IgD-negative memory B cell (primary cell): ENCODE measurements at regions not wholly inside any gene's neighbourhood (a gene's known extent, or its start where the extent isn't known, plus 50 kb on each side); places are given as distances from the start of the nearest gene placed in this dataset.

ENCODE experiments used
- H3K27ac Mint-ChIP-seq, 3 donors: one replicate each; pipeline ENCODE4 v1.8.0; 2020 to 2022; ENCODE audit warnings: mild to moderate bottlenecking in 3 of 3, mixed read lengths in 3 of 3, moderate library complexity in 1 of 3
- H3K27me3 Mint-ChIP-seq: one replicate; pipeline ENCODE4 v1.8.0; 2021; ENCODE audit warnings: mixed read lengths
- H3K36me3 Mint-ChIP-seq: one replicate; pipeline ENCODE4 v1.8.0; 2020; ENCODE audit warnings: mild to moderate bottlenecking, mixed read lengths
- H3K4me1 Mint-ChIP-seq, 3 donors: one replicate each; pipeline ENCODE4 v1.8.0; 2020 to 2022; ENCODE audit warnings: mixed read lengths in 3 of 3, mild to moderate bottlenecking in 1 of 3
- H3K4me3 Mint-ChIP-seq, 4 donors: one replicate each; pipeline ENCODE4 v1.8.0; 2020 to 2022; ENCODE audit warnings: mild to moderate bottlenecking in 4 of 4, mixed read lengths in 4 of 4, moderate library complexity in 3 of 4
- H3K9me3 Mint-ChIP-seq, 3 donors: one replicate each; pipeline ENCODE4 v1.8.0; 2020 to 2021; ENCODE audit warnings: mixed read lengths in 3 of 3, mild to moderate bottlenecking in 1 of 3

DNA sequence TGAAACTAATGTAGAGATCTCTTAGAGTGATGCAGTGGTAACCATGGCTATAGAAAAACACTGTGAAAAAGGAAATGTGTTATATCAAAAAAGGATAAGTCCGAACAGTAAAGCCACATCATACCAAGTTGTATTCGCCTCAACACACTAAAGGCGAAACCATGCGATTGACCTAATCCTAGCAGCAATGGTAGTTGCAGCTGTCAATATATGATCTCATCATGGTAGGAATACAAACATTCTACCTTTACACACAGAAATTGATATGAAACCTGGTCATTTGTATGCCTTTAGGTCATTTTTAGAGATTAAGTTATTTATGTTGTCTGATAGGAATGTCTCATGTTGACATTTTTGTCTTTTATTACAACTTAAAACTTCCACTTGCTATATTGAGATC lies 271.9 kb downstream of the SLITRK6 start:
- Mint-ChIP-seq H3K4me3 (no peak overlapping the region), H3K4me1 (no peaks in the 10 kb centered on the region), H3K9me3 (peaks cover 0 to 1% (median 0%) of the 10 kb centered on the region in 3 donors), H3K27ac (no peak overlapping the region), H3K27me3 (no peaks in the 10 kb centered on the region), H3K36me3 (no peaks in the 10 kb centered on the region)

DNA sequence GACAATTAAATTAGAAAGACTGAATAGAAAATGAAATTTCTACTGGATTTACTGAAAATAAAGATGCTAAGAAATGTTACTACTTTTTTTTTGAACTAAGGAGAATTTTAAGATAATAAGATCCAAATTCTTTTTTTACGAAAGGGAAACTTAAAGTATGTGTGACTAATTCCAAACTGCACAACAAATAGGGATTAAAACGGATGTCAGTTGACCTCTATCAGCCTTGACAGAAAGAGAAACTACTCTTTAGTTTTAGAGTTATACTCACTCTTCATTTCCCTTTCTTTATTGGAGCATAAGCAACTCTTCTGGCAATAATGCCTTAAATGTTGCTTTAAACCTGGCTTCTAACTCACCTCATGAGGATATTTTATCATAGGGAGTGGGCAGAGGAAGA lies 273.8 kb downstream of the SLITRK6 start:
- Mint-ChIP-seq H3K27me3 (no peaks in the 10 kb centered on the region), H3K9me3 (peaks cover 0 to 4% (median 0%) of the 10 kb centered on the region in 3 donors), H3K27ac (no peak overlapping the region), H3K4me1 (no peaks in the 10 kb centered on the region), H3K4me3 (no peak overlapping the region), H3K36me3 (no peaks in the 10 kb centered on the region)

DNA sequence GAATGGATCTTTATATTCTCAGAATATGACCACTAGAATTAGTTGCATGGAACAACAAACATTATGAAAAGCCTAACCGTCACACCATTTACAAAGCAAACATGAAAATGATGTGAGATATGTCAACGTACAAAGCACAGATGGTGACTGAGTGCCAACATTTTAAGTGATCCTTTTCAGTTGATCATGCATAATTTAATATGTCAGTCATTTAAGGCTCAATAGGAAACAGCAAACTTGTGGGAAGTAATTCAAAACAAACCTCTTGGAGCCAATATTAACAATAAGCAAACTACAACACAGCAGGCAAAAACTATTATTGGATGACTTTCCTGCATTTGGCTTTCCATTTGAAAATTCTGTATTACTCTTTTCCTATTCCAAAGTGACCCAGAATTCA lies 277.6 kb downstream of the SLITRK6 start:
- Mint-ChIP-seq H3K27ac (no peak overlapping the region), H3K36me3 (no peaks in the 10 kb centered on the region), H3K9me3 (peaks cover 0 to 4% (median 0%) of the 10 kb centered on the region in 3 donors), H3K27me3 (no peaks in the 10 kb centered on the region), H3K4me3 (no peak overlapping the region), H3K4me1 (no peaks in the 10 kb centered on the region)

- Mint-ChIP-seq H3K27ac (no peak overlapping the region), H3K4me3 (no peak overlapping the region), H3K9me3 (peaks cover 0 to 4% (median 0%) of the 10 kb centered on the region in 3 donors), H3K4me1 (no peaks in the 10 kb centered on the region), H3K36me3 (no peaks in the 10 kb centered on the region), H3K27me3 (no peaks in the 10 kb centered on the region)
These were observed 278.8 kb downstream of the SLITRK6 start for GRCh38 chr13:85520445-85520844.

DNA sequence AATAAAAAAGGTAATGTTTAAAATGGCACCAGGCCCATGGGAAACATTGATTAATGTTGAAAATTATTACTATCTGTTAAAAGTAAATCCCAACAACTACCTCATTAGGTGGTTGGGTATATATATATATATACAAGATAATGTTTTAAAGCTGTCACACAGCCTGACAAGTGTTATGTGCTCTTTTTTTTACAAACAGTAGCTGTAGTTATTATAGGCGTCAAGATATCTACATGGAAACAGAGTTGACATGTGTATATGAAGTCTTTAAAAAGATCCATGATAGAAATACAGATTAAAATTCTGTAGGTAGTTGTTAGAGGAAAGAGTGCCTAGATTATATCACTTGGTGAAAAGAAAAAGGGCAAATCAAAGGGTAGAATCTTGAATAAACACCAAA lies 279.9 kb downstream of the SLITRK6 start:
- Mint-ChIP-seq H3K4me1 (no peaks in the 10 kb centered on the region), H3K36me3 (no peaks in the 10 kb centered on the region), H3K9me3 (peaks cover 0 to 4% (median 0%) of the 10 kb centered on the region in 3 donors), H3K4me3 (no peak overlapping the region), H3K27me3 (no peaks in the 10 kb centered on the region), H3K27ac (no peak overlapping the region)

GRCh38 chr13:85512421-85512820 lies 286.8 kb downstream of the SLITRK6 start:
- Mint-ChIP-seq H3K36me3 (peaks cover 2% of the 10 kb centered on the region), H3K4me3 (no peak overlapping the region), H3K9me3 (peaks cover 0 to 3% (median 0%) of the 10 kb centered on the region in 3 donors), H3K27me3 (no peaks in the 10 kb centered on the region), H3K4me1 (no peaks in the 10 kb centered on the region), H3K27ac (no peak overlapping the region)

DNA sequence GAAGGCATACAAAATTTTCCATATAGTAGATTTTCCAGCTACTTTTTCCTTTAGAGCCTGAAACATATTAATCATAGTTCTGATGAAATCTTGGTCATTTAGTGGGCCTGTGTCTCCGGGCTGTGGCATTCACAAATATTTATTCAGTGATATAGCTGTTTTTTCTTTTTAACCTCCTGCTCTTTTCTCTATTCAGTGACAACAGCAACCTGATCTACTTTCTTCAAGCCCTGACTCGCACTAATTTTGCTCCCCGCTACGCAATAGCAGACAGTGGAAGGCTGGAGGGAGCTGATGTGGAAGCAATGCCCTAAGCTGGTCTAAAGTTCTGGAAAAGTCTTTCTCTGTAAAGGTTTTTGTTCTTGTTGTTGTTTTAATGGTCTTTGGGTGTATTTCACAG lies 289.7 kb downstream of the SLITRK6 start:
- no peak overlapping the region for H3K4me3 Mint-ChIP-seq
- H3K27me3 Mint-ChIP-seq, result no peaks in the 10 kb centered on the region

GRCh38 chr13:85508683-85509329 lies 290.4 kb downstream of the SLITRK6 start:
- peaks cover 2% of the 10 kb centered on the region for H3K36me3 Mint-ChIP-seq
- H3K27ac Mint-ChIP-seq, result no peak overlapping the region
- H3K9me3 Mint-ChIP-seq, result peaks cover 0 to 3% (median 3%) of the 10 kb centered on the region in 3 donors
- no peak overlapping the region for H3K4me3 Mint-ChIP-seq
- H3K4me1 Mint-ChIP-seq, result no peaks in the 10 kb centered on the region
- no peaks in the 10 kb centered on the region for H3K27me3 Mint-ChIP-seq

More for the DNA sequence above, 289.7 kb downstream of the SLITRK6 start:
- Mint-ChIP-seq H3K4me1 (no peaks in the 10 kb centered on the region), H3K36me3 (peaks cover 2% of the 10 kb centered on the region), H3K27ac (no peak overlapping the region), H3K9me3 (peaks cover 0 to 3% (median 3%) of the 10 kb centered on the region in 3 donors)

- no peak overlapping the region for H3K27ac Mint-ChIP-seq
- H3K4me3 Mint-ChIP-seq, result no peak overlapping the region
- peaks cover 3% of the 10 kb centered on the region in 3 donors for H3K9me3 Mint-ChIP-seq
- H3K27me3 Mint-ChIP-seq, result no peaks in the 10 kb centered on the region
- H3K36me3 Mint-ChIP-seq, result peaks cover 3% of the 10 kb centered on the region
- no peaks in the 10 kb centered on the region for H3K4me1 Mint-ChIP-seq
These were observed 295.4 kb downstream of the SLITRK6 start for GRCh38 chr13:85503797-85504196.

GRCh38 chr13:85501616-85502015 lies 297.6 kb downstream of the SLITRK6 start:
- Mint-ChIP-seq H3K36me3 (peaks cover 3% of the 10 kb centered on the region), H3K9me3 (peaks cover 3% of the 10 kb centered on the region in 3 donors), H3K27ac (no peak overlapping the region), H3K4me1 (no peaks in the 10 kb centered on the region), H3K27me3 (no peaks in the 10 kb centered on the region), H3K4me3 (no peak overlapping the region)

DNA sequence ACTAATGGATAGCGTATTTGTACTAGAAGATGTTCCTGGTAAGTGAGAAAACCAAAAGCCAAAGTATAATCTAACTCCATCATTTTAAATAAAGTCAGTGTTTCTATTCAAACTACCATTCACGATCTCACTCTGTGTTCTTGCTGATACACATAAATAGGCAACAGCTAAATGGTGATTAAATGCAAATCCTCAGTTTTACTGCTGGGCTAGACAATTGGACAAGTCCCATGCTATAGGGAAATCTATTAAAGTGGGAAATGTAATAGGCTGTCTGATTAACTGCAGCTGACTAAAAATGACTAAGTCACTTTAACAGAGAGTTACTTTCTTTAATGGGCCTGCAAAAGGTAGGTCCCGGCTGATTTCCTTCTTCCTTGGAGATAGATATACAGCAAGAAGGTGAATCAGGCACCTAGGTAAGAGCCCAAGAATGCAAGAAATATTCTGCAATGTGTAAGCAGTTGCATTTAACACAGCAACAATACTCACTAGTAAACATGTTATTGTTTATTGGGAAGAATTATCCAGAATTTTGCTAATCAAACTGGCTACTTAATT lies 298.4 kb downstream of the SLITRK6 start:
- H3K27ac Mint-ChIP-seq, result no peak overlapping the region
- H3K4me3 Mint-ChIP-seq, result no peak overlapping the region
- H3K9me3 Mint-ChIP-seq, result peaks cover 3% of the 10 kb centered on the region in 3 donors
- H3K4me1 Mint-ChIP-seq, result no peaks in the 10 kb centered on the region
- H3K27me3 Mint-ChIP-seq, result no peaks in the 10 kb centered on the region
- peaks cover 3% of the 10 kb centered on the region for H3K36me3 Mint-ChIP-seq

DNA sequence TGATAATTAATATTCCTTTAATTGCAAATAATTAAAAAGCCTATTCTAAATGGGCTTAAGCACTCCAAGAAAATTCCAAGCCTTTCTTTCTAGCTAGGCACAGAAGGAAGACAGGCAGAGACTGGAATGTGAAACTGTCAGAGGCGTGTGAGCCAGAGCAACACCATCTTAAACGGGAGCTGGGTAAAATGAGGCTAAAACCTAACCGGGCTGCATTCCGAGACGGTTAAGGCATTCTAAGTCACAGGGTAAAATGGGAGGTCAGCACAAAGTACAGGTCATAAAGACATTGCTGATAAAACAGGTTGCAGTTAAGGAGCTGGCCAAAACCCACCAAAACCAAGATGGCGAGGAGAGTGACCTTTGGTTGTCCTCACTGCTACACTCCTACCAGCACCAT lies 300.4 kb downstream of the SLITRK6 start:
- Mint-ChIP-seq H3K36me3 (peaks cover 3% of the 10 kb centered on the region), H3K4me1 (no peaks in the 10 kb centered on the region), H3K27me3 (no peaks in the 10 kb centered on the region), H3K9me3 (peaks cover 0 to 3% (median 3%) of the 10 kb centered on the region in 3 donors), H3K4me3 (no peak overlapping the region), H3K27ac (no peak overlapping the region)

DNA sequence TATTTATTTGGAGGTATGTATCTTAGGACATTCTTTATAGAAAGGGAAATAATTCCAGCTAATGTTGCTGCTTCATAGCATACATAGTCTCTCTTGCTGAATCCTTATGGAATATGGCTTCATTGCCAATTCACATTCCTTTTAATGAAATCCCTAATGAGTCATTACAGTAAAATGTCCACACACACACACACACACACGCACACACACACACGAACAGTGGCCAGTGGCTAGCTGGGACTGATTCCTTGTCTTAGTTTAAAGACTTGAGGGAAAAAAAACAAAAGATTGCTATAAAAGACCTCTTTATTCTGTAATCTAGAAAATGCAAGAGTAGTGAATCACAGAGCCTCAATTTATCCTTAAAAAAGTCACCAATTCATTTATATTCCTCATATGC lies 301.6 kb downstream of the SLITRK6 start:
- peaks cover under 1% of the 10 kb centered on the region for H3K36me3 Mint-ChIP-seq
- H3K4me3 Mint-ChIP-seq, result no peak overlapping the region
- H3K27ac Mint-ChIP-seq, result no peak overlapping the region
- no peaks in the 10 kb centered on the region for H3K27me3 Mint-ChIP-seq
- H3K9me3 Mint-ChIP-seq, result peaks cover 0 to 3% (median 3%) of the 10 kb centered on the region in 3 donors
- no peaks in the 10 kb centered on the region for H3K4me1 Mint-ChIP-seq

- H3K36me3 Mint-ChIP-seq, result peaks cover 1% of the 10 kb centered on the region
- no peak overlapping the region for H3K4me3 Mint-ChIP-seq
- H3K27me3 Mint-ChIP-seq, result no peaks in the 10 kb centered on the region
- H3K9me3 Mint-ChIP-seq, result no peaks in the 10 kb centered on the region
- H3K4me1 Mint-ChIP-seq, result no peaks in the 10 kb centered on the region
- no peak overlapping the region for H3K27ac Mint-ChIP-seq
These were observed 306.9 kb downstream of the SLITRK6 start for GRCh38 chr13:85492283-85492682.

DNA sequence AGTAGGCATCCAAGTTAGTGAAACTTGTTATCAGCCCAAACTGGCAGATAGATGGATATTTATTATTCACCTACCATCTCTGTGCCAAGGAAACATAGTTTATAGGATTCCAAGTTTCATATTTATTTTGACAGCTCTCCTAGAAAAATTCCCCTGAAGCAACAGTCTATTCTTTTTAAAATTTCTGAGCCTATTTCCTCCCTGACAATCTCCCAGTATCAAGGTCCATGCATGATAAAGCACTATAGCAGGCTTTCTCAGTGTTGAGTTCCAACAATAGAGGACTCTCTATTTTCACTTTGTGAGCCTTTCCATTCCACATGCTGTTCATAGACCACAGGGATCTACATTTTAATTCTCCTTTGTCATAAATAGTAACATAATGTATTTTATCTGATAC lies 312.6 kb downstream of the SLITRK6 start:
- Mint-ChIP-seq H3K9me3 (peaks cover 0 to 6% (median 3%) of the 10 kb centered on the region in 3 donors), H3K4me1 (no peaks in the 10 kb centered on the region), H3K4me3 (no peak overlapping the region), H3K36me3 (no peaks in the 10 kb centered on the region), H3K27me3 (no peaks in the 10 kb centered on the region), H3K27ac (no peak overlapping the region)

GRCh38 chr13:85473144-85473543 lies 326.1 kb downstream of the SLITRK6 start:
- H3K27ac Mint-ChIP-seq, result no peak overlapping the region
- H3K4me1 Mint-ChIP-seq, result no peaks in the 10 kb centered on the region
- no peak overlapping the region for H3K4me3 Mint-ChIP-seq
- H3K9me3 Mint-ChIP-seq, result peaks cover 0 to 9% (median 0%) of the 10 kb centered on the region in 3 donors
- H3K36me3 Mint-ChIP-seq, result no peaks in the 10 kb centered on the region
- H3K27me3 Mint-ChIP-seq, result no peaks in the 10 kb centered on the region
